Nephron (organoid): ENCODE measurements at regions not wholly inside any gene's neighbourhood (a gene's known extent, or its start where the extent isn't known, plus 50 kb on each side); places are given as distances from the start of the nearest gene placed in this dataset.

Experiments used
- H3K27ac Mint-ChIP-seq, 3 experiments: 2 replicates each; pipeline ENCODE4 v1.8.0; 2020; ENCODE audit warnings: mixed read lengths in 3 of 3, mild to moderate bottlenecking in 2 of 3, moderate library complexity in 1 of 3
- H3K27me3 Mint-ChIP-seq: 2 replicates; pipeline ENCODE4 v1.8.0; 2021; ENCODE audit warnings: low read depth, mild to moderate bottlenecking, moderate library complexity, mixed read lengths
- H3K36me3 Mint-ChIP-seq: 2 replicates; pipeline ENCODE4 v1.8.0; 2020; ENCODE audit warnings: low read depth, mixed read lengths
- H3K4me1 Mint-ChIP-seq: 2 replicates; pipeline ENCODE4 v1.8.0; 2020; ENCODE audit warnings: mixed read lengths
- H3K4me3 Mint-ChIP-seq, 3 experiments: 2 replicates each; pipeline ENCODE4 v1.8.0; 2020; ENCODE audit warnings: mild to moderate bottlenecking in 3 of 3, mixed read lengths in 3 of 3, moderate library complexity in 2 of 3
- H3K9me3 Mint-ChIP-seq: 2 replicates; pipeline ENCODE4 v1.8.0; 2020; ENCODE audit warnings: mixed read lengths
- CTCF ChIP-seq, 3 experiments: fragments of 200-600 bp; sonication (generic); IDR thresholded peaks; one replicate each; pipeline ENCODE4 v1.5.0; 2021; ENCODE audit warnings: antibody characterized with exemption in 3 of 3; ENCODE audit not compliant: unreplicated experiment in 3 of 3

- H3K36me3 Mint-ChIP-seq, result peaks cover 4% of the 10 kb centered on the region
- peaks cover 17% of the 10 kb centered on the region for H3K9me3 Mint-ChIP-seq
- H3K27me3 Mint-ChIP-seq, result peaks cover 43% of the 10 kb centered on the region
These were observed 250.4 kb upstream of the TCERG1L start for GRCh38 chr10:131561897-131562296.

GRCh38 chr10:131563411-131563810 lies 251.9 kb upstream of the TCERG1L start:
- TF ChIP-seq CTCF (IDR thresholded peaks at IDR 0.05; ENCODE audit: unreplicated experiment in 3 of 3), result no peak
- Mint-ChIP-seq H3K4me3 (no peak overlapping the region), H3K9me3 (peaks cover 17% of the 10 kb centered on the region), H3K4me1 (no peaks in the 10 kb centered on the region), H3K27ac (no peak overlapping the region), H3K27me3 (peaks cover 30% of the 10 kb centered on the region), H3K36me3 (peaks cover 4% of the 10 kb centered on the region)

More at GRCh38 chr10:131561897-131562296, 250.4 kb upstream of the TCERG1L start:
- H3K27ac Mint-ChIP-seq, result no peak overlapping the region
- H3K4me1 Mint-ChIP-seq, result no peaks in the 10 kb centered on the region
- no peak for TF ChIP-seq CTCF (IDR thresholded peaks at IDR 0.05; ENCODE audit: unreplicated experiment in 3 of 3)
- H3K4me3 Mint-ChIP-seq, result no peak overlapping the region

GRCh38 chr10:131567279-131568162 lies 256.0 kb upstream of the TCERG1L start:
- H3K4me1 Mint-ChIP-seq, result no peaks in the 10 kb centered on the region
- H3K4me3 Mint-ChIP-seq, result no peak overlapping the region
- no peak for TF ChIP-seq CTCF (IDR thresholded peaks at IDR 0.05; ENCODE audit: unreplicated experiment in 3 of 3)
- H3K36me3 Mint-ChIP-seq, result peaks cover 4% of the 10 kb centered on the region
- H3K9me3 Mint-ChIP-seq, result peaks cover 17% of the 10 kb centered on the region
- H3K27ac Mint-ChIP-seq, result no peak overlapping the region
- H3K27me3 Mint-ChIP-seq, result peaks cover 9% of the 10 kb centered on the region

GRCh38 chr10:131568866-131569265 lies 257.3 kb upstream of the TCERG1L start:
- no peak overlapping the region for H3K27ac Mint-ChIP-seq
- H3K4me1 Mint-ChIP-seq, result no peaks in the 10 kb centered on the region
- peaks cover 9% of the 10 kb centered on the region for H3K27me3 Mint-ChIP-seq
- H3K4me3 Mint-ChIP-seq, result no peak overlapping the region
- no peak for TF ChIP-seq CTCF (IDR thresholded peaks at IDR 0.05; ENCODE audit: unreplicated experiment in 3 of 3)
- H3K36me3 Mint-ChIP-seq, result peaks cover 4% of the 10 kb centered on the region
- peaks cover 13% of the 10 kb centered on the region for H3K9me3 Mint-ChIP-seq

- TF ChIP-seq CTCF (IDR thresholded peaks at IDR 0.05; ENCODE audit: unreplicated experiment in 3 of 3), result peak in 1 of 3 experiments; percentile 10
- H3K9me3 Mint-ChIP-seq, result peaks cover 6% of the 10 kb centered on the region
- H3K36me3 Mint-ChIP-seq, result no peaks in the 10 kb centered on the region
- no peak overlapping the region for H3K4me3 Mint-ChIP-seq
- H3K27me3 Mint-ChIP-seq, result peaks cover 9% of the 10 kb centered on the region
- no peak overlapping the region for H3K27ac Mint-ChIP-seq
- H3K4me1 Mint-ChIP-seq, result no peaks in the 10 kb centered on the region
These were observed 258.6 kb upstream of the TCERG1L start for GRCh38 chr10:131569851-131570715.
